ENCODE measurements at regions not wholly inside any gene's neighbourhood (a gene's known extent, or its start where the extent isn't known, plus 50 kb on each side); places are given as distances from the start of the nearest gene placed in this dataset.

DNA sequence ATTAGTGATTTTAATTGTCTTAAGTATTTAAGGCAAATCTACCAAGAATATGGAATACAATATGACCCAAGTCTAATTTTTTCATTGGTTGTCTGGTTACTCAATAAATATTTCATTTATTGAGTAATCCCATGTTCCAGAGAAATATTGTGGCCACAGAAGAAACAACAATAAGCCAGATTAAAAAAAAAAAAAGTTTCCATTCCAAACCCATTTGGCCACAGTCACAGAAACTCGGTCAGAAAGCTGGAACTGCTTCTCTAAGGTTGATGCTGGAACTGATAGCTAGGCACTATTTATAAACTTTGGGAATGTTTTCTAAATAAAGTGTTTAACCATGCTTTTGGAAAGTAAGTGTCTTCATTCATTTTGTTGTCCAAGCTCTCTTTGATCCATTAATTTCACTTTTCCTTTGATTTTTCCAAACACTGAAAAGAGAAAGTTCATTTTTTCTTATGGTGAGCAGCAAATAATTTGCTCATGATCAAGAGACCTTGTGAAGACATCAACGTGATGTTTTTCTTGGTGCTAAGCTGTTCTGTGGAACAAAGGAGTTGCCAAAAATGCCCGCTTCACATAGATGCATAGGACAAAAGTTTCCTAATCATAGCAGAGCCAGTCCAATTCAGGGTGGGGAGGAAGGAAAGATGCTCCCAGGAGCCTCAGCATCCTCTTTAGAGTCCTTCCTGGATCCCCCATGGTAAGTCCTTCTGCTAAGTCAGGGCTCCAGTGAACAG, 72.1 kb upstream of the CCBE1 start:
- Histone ChIP-seq H3K27me3 (ENCODE audit: insufficient read depth, low read length) (no peaks in the 10 kb centered on the region), H3K9me3 (ENCODE audit: control insufficient read depth in 1 of 2, insufficient read depth in 1 of 2, low read depth in 1 of 2, low read length in 2 of 2) (no peaks in the 10 kb centered on the region), H3K36me3 (ENCODE audit: control insufficient read depth in 1 of 2, insufficient read depth in 2 of 2, low read length in 2 of 2) (no peaks in the 10 kb centered on the region), H3K4me2 (ENCODE audit: low read length) (no peak overlapping the region), H3K9me2 (ENCODE audit: insufficient read depth) (no peaks in the 10 kb centered on the region; the same call in 1 of the 2 replicates), H3K27ac (ENCODE audit: low read depth, low read length) (no peak overlapping the region), H2AFZ (ENCODE audit: low read depth, low read length, poor library complexity, severe bottlenecking) (no peak overlapping the region), H3K4me3 (replicated peaks in 1 of 2; ENCODE audit: low read depth in 1 of 2, low read length in 2 of 2) (no peak overlapping the region), H3K9ac (ENCODE audit: low read length) (no peak overlapping the region), H3K79me2 (ENCODE audit: insufficient read depth, low read length) (no peaks in the 10 kb centered on the region), H4K20me1 (ENCODE audit: insufficient read depth) (no peaks in the 10 kb centered on the region), H3K4me1 (ENCODE audit: control insufficient read depth in 1 of 2, insufficient read depth in 2 of 2, low read length in 2 of 2) (no peaks in the 10 kb centered on the region)
- no TSS peak for BruUV-seq (replicated peaks)
- DNase-seq (ENCODE audit: low read depth, low spot score): no peak
- intact Hi-C loops (cut with micrococcal nuclease): no loop called here
- ChIA-PET POLR2A (no interaction called here), CTCF (no interaction called here), RAD21 (ENCODE audit: low non-redundant PET in 1 of 2, low total read pairs in 2 of 2, uncharacterized antibody in 2 of 2, unreplicated experiment in 2 of 2) (no interaction called here)
- no peak for ATAC-seq
- TF ChIP-seq POLR2AphosphoS5 (IDR thresholded peaks at IDR 0.05; ENCODE audit: low read depth, low read length) (no peak), EZH2phosphoT487 (IDR thresholded peaks at IDR 0.05; ENCODE audit: borderline replicate concordance) (no peak), FOSL1 (IDR thresholded peaks at IDR 0.05; ENCODE audit: low read depth) (no peak), EZH2 (IDR thresholded peaks at IDR 0.05) (no peak), SIN3A (IDR thresholded peaks at IDR 0.05; ENCODE audit: low read depth) (no peak)

DNA sequence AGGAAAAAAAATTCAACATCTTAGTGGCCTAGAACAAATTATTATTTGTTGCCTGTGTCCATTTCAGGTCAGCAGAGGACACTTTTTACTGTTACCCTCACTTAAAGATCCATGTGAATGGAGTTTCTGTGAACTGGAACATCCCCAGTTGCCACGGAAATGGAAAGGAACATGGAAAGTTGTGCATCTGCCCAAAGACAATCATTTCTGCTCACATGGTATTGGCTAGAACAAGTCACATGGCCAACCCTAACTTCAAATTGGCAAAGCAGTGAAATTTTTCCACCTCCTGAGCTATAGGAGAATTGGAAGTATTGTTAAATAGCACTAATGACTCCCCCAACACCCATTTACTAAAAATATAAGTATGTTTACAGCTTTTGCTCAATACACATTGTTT, 71.2 kb upstream of the CCBE1 start:
- CTCF ChIA-PET: no interaction called here
- no peaks in the 10 kb centered on the region for H3K36me3 ChIP-seq (ENCODE audit: control insufficient read depth in 1 of 2, insufficient read depth in 2 of 2, low read length in 2 of 2)

More for the DNA sequence above, 71.2 kb upstream of the CCBE1 start:
- Histone ChIP-seq H3K4me3 (replicated peaks in 1 of 2; ENCODE audit: low read depth in 1 of 2, low read length in 2 of 2) (no peak overlapping the region), H4K20me1 (ENCODE audit: insufficient read depth) (no peaks in the 10 kb centered on the region), H3K4me1 (ENCODE audit: control insufficient read depth in 1 of 2, insufficient read depth in 2 of 2, low read length in 2 of 2) (no peaks in the 10 kb centered on the region), H3K9me3 (ENCODE audit: control insufficient read depth in 1 of 2, insufficient read depth in 1 of 2, low read depth in 1 of 2, low read length in 2 of 2) (no peaks in the 10 kb centered on the region), H3K9me2 (ENCODE audit: insufficient read depth) (no peaks in the 10 kb centered on the region; the same call in 1 of the 2 replicates), H3K79me2 (ENCODE audit: insufficient read depth, low read length) (no peaks in the 10 kb centered on the region), H3K4me2 (ENCODE audit: low read length) (no peak overlapping the region), H2AFZ (ENCODE audit: low read depth, low read length, poor library complexity, severe bottlenecking) (no peak overlapping the region), H3K9ac (ENCODE audit: low read length) (no peak overlapping the region), H3K27me3 (ENCODE audit: insufficient read depth, low read length) (no peaks in the 10 kb centered on the region), H3K27ac (ENCODE audit: low read depth, low read length) (no peak overlapping the region)
- intact Hi-C loops (cut with micrococcal nuclease): no loop called here
- ATAC-seq (no peak), DNase-seq (ENCODE audit: low read depth, low spot score) (no peak)
- RAD21 ChIA-PET (ENCODE audit: low non-redundant PET in 1 of 2, low total read pairs in 2 of 2, uncharacterized antibody in 2 of 2, unreplicated experiment in 2 of 2): no interaction called here
- POLR2A ChIA-PET: no interaction called here
- no TSS peak for BruUV-seq (replicated peaks)
- TF ChIP-seq EGR1 (IDR thresholded peaks at IDR 0.05; ENCODE audit: low read depth) (no peak), JUND (IDR thresholded peaks at IDR 0.05) (no peak), ZNF274 (IDR thresholded peaks at IDR 0.05; ENCODE audit: low read depth, low read length) (no peak), POLR2AphosphoS5 (IDR thresholded peaks at IDR 0.05; ENCODE audit: low read depth, low read length) (no peak), EZH2phosphoT487 (IDR thresholded peaks at IDR 0.05; ENCODE audit: borderline replicate concordance) (no peak), CEBPB (IDR thresholded peaks at IDR 0.05; ENCODE audit: low read depth) (no peak), EZH2 (IDR thresholded peaks at IDR 0.05) (no peak), TCF7L2 (IDR thresholded peaks at IDR 0.05; ENCODE audit: borderline replicate concordance, extremely low read depth, insufficient read depth, insufficient read length) (no peak), SP1 (IDR thresholded peaks at IDR 0.05; ENCODE audit: low read depth) (no peak), YY1 (IDR thresholded peaks at IDR 0.05; ENCODE audit: extremely low read depth, insufficient replicate concordance, low read depth, low read length) (no peak), FOSL1 (IDR thresholded peaks at IDR 0.05; ENCODE audit: low read depth) (no peak), CBX3 (IDR thresholded peaks at IDR 0.05; ENCODE audit: low read depth) (no peak), POLR2A (IDR thresholded peaks at IDR 0.05; ENCODE audit: borderline replicate concordance, extremely low read depth, insufficient read depth, insufficient read length) (no peak), SIN3A (IDR thresholded peaks at IDR 0.05; ENCODE audit: low read depth) (no peak)
- TF ChIP-seq, protein P1, sequence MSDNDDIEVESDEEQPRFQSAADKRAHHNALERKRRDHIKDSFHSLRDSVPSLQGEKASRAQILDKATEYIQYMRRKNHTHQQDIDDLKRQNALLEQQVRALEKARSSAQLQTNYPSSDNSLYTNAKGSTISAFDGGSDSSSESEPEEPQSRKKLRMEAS (IDR thresholded peaks at IDR 0.05): no peak
- TF ChIP-seq, protein P2, sequence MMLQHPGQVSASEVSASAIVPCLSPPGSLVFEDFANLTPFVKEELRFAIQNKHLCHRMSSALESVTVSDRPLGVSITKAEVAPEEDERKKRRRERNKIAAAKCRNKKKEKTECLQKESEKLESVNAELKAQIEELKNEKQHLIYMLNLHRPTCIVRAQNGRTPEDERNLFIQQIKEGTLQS (IDR thresholded peaks at IDR 0.05): no peak
